Endodermal cell (in vitro differentiated cells): ENCODE measurements at regions not wholly inside any gene's neighbourhood (a gene's known extent, or its start where the extent isn't known, plus 50 kb on each side); places are given as distances from the start of the nearest gene placed in this dataset.

Source experiments
- DNase-seq: peaks from one replicate; pipeline ENCODE4 v3.0.0-alpha.2; 2017
- H3K27ac ChIP-seq: 2 replicates; pipeline ENCODE4 v1.5.1; 2013; ENCODE audit warnings: mild to moderate bottlenecking, low read depth, low read length, moderate library complexity
- H3K27me3 ChIP-seq: 2 replicates; pipeline ENCODE4 v1.6.1; 2013; ENCODE audit warnings: mild to moderate bottlenecking, low read length, moderate library complexity; ENCODE audit not compliant: insufficient read depth, control insufficient read depth, poor library complexity, severe bottlenecking
- H3K36me3 ChIP-seq: 2 replicates; pipeline ENCODE4 v1.7.0; 2013; ENCODE audit warnings: mild to moderate bottlenecking, low read length, moderate library complexity; ENCODE audit not compliant: control insufficient read depth, insufficient read depth
- H3K4me1 ChIP-seq: one replicate; pipeline ENCODE4 v1.7.0; 2013; ENCODE audit warnings: low read length; ENCODE audit not compliant: control insufficient read depth, insufficient read depth
- H3K4me3 ChIP-seq: 2 replicates; pipeline ENCODE4 v1.5.1; 2013; ENCODE audit warnings: mild to moderate bottlenecking, low read length, moderate library complexity
- H3K9ac ChIP-seq: 2 replicates; pipeline ENCODE4 v1.6.1; 2013; ENCODE audit warnings: mild to moderate bottlenecking, low read length, moderate library complexity; ENCODE audit not compliant: poor library complexity, severe bottlenecking; ENCODE audit errors: extremely low read depth
- H3K9me3 ChIP-seq: 2 replicates; pipeline ENCODE4 v1.6.1; 2013; ENCODE audit warnings: mild to moderate bottlenecking, low read length, moderate library complexity; ENCODE audit not compliant: control insufficient read depth
- H3K27ac Mint-ChIP-seq: 2 replicates; pipeline ENCODE4 v1.8.0; 2020; ENCODE audit warnings: mixed read lengths
- H3K27me3 Mint-ChIP-seq: 2 replicates; pipeline ENCODE4 v1.8.0; 2021; ENCODE audit warnings: mild to moderate bottlenecking, mixed read lengths; ENCODE audit not compliant: insufficient read depth
- H3K36me3 Mint-ChIP-seq: 2 replicates; pipeline ENCODE4 v1.8.0; 2020; ENCODE audit warnings: low read depth, mixed read lengths
- H3K4me1 Mint-ChIP-seq: 2 replicates; pipeline ENCODE4 v1.8.0; 2020; ENCODE audit warnings: mixed read lengths
- H3K4me3 Mint-ChIP-seq: 2 replicates; pipeline ENCODE4 v1.8.0; 2020; ENCODE audit warnings: mild to moderate bottlenecking, moderate library complexity, mixed read lengths
- H3K9me3 Mint-ChIP-seq: 2 replicates; pipeline ENCODE4 v1.8.0; 2020; ENCODE audit warnings: mild to moderate bottlenecking, mixed read lengths
- WGBS, 2 experiments: methylation state at CpG; one replicate each; pipeline versions ENCODE4 v1.1.5 to v1.1.7; 2013; ENCODE audit warnings: missing lambda C conversion rate in 2 of 2, mixed read lengths in 1 of 2; ENCODE audit not compliant: insufficient coverage in 1 of 2, insufficient read length in 1 of 2; 5-methylcytosine and 5-hydroxymethylcytosine counted together
- TF ChIP-seq, protein P1 (sequence below): fragments of 200-600 bp; sonication (generic); conservative IDR thresholded peaks from 2 replicates; pipeline ENCODE4 v1.5.0; 2021; ENCODE audit warnings: antibody characterized with exemption, mild to moderate bottlenecking

DNA sequence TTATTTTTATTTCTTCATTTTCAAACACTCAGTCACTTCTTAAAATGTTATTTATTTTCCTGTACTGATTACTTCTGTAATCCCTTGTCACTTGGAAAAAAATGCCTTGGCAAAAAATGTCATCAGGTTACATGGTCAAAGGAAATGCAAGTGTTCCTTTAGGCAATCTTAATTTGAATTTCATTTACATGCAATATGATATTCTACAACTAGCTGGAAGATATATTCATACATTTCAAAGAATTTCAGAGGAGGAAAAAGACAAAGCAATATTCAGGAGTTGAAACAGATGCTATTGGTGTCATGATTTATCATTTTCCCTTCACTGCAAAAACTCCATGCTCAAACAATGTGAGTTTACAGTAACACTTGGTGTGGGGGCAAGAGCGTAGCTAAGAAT, 1316.6 kb downstream of the FSTL5 start:
- H3K4me1 Mint-ChIP-seq, result peaks cover 9% of the 10 kb centered on the region
- WGBS, 2 experiments, result no CpG with 5 or more reads among the region's 1 CpG
- no peaks in the 10 kb centered on the region for H3K36me3 Mint-ChIP-seq
- no peak overlapping the region for H3K9ac ChIP-seq
- no peak for DNase-seq
- H3K27ac Mint-ChIP-seq, result no peak overlapping the region
- no peaks in the 10 kb centered on the region for H3K36me3 ChIP-seq
- H3K4me3 Mint-ChIP-seq, result no peak overlapping the region
- H3K9me3 Mint-ChIP-seq, result no peaks in the 10 kb centered on the region
- no peak overlapping the region for H3K4me3 ChIP-seq
- TF ChIP-seq, protein P1, sequence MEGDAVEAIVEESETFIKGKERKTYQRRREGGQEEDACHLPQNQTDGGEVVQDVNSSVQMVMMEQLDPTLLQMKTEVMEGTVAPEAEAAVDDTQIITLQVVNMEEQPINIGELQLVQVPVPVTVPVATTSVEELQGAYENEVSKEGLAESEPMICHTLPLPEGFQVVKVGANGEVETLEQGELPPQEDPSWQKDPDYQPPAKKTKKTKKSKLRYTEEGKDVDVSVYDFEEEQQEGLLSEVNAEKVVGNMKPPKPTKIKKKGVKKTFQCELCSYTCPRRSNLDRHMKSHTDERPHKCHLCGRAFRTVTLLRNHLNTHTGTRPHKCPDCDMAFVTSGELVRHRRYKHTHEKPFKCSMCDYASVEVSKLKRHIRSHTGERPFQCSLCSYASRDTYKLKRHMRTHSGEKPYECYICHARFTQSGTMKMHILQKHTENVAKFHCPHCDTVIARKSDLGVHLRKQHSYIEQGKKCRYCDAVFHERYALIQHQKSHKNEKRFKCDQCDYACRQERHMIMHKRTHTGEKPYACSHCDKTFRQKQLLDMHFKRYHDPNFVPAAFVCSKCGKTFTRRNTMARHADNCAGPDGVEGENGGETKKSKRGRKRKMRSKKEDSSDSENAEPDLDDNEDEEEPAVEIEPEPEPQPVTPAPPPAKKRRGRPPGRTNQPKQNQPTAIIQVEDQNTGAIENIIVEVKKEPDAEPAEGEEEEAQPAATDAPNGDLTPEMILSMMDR, result no peak
- peaks cover 4% of the 10 kb centered on the region for H3K4me1 ChIP-seq
- no peaks in the 10 kb centered on the region for H3K27me3 ChIP-seq
- H3K9me3 ChIP-seq, result no peaks in the 10 kb centered on the region
- H3K27ac ChIP-seq, result no peak overlapping the region
- no peaks in the 10 kb centered on the region for H3K27me3 Mint-ChIP-seq

DNA sequence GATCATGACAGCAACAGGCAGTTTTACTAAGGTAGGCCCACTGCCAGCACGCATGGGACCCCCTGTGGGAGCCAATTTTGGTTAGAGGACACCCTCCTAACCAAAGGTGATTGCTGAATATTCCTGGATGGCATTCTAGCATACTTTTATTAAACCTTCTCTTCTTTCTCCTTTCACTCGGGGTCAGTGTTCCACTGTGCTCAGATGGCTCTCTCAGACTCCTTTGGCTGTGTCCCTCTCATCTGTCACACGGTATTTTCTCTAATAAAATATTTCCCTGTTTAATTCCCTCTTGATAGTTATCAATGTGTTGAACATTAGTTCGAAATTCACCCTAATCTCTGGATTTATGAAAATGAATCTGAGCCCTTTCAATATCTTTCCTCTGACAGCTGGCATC, 1315.3 kb downstream of the FSTL5 start:
- TF ChIP-seq, protein P1, result no peak
- Histone ChIP-seq H3K36me3 (no peaks in the 10 kb centered on the region), H3K9ac (no peak overlapping the region), H3K27me3 (no peaks in the 10 kb centered on the region), H3K4me1 (peaks cover 4% of the 10 kb centered on the region), H3K27ac (peak overlapping the region; percentile 6), H3K9me3 (no peaks in the 10 kb centered on the region), H3K4me3 (no peak overlapping the region)
- WGBS, 2 experiments, result 80 to 90% methylated on average over 3 to 4 of the region's 4 CpGs
- Mint-ChIP-seq H3K27me3 (no peaks in the 10 kb centered on the region), H3K36me3 (no peaks in the 10 kb centered on the region), H3K4me3 (no peak overlapping the region), H3K27ac (peak overlapping the region; percentile 53), H3K9me3 (no peaks in the 10 kb centered on the region), H3K4me1 (peaks cover 9% of the 10 kb centered on the region)
- DNase-seq, result no peak

GRCh38 chr4:160848901-160849760, 1314.7 kb downstream of the FSTL5 start:
- Mint-ChIP-seq H3K27ac (peak overlapping the region; percentile 53), H3K4me1 (peaks cover 9% of the 10 kb centered on the region), H3K36me3 (no peaks in the 10 kb centered on the region), H3K9me3 (no peaks in the 10 kb centered on the region), H3K4me3 (no peak overlapping the region), H3K27me3 (no peaks in the 10 kb centered on the region)
- Histone ChIP-seq H3K4me1 (peaks cover 4% of the 10 kb centered on the region), H3K36me3 (no peaks in the 10 kb centered on the region), H3K9ac (no peak overlapping the region), H3K27me3 (no peaks in the 10 kb centered on the region), H3K9me3 (no peaks in the 10 kb centered on the region), H3K27ac (peak overlapping the region; percentile 6), H3K4me3 (no peak overlapping the region)
- 78 to 87% methylated on average over 6 to 9 of the region's 9 CpGs for WGBS, 2 experiments
- TF ChIP-seq, protein P1, result no peak
- DNase-seq, result peak; percentile 57
